Activated B cell treated with CpG ODN at 0.5 μM for 24 hours (primary cell): ENCODE measurements at regions not wholly inside any gene's neighbourhood (a gene's known extent, or its start where the extent isn't known, plus 50 kb on each side); places are given as distances from the start of the nearest gene placed in this dataset.
"Not testable (repeated sequence)": the region's sequence is repeated elsewhere in the genome, so short reads cannot be mapped to it uniquely, and the experiment has no call there.

Experiments
- ATAC-seq: fragments of 200-7000 bp; cut with Tn5 transposase; one replicate; pipeline ENCODE4 v1.10.0; 2021; ENCODE audit warnings: low read depth, mild to moderate bottlenecking, moderate library complexity
- CTCF ChIA-PET: fragments of 350-600 bp; sonication (Branson Sonifier 250); formaldehyde crosslinking; loops from one replicate; lab custom pipeline; 2021; ENCODE audit warnings: antibody characterized with exemption; lab: Charles Lee
- POLR2A ChIA-PET: fragments of 350-600 bp; sonication (Branson Sonifier 250); formaldehyde crosslinking; loops from one replicate; lab custom pipeline; 2021; ENCODE audit warnings: antibody characterized with exemption; lab: Charles Lee
- DNase-seq: peaks from one replicate; pipeline ENCODE4 v3.0.0; 2022
- H3K27ac Mint-ChIP-seq: one replicate; pipeline ENCODE4 v1.8.0; 2020; ENCODE audit warnings: mixed read lengths
- H3K27me3 Mint-ChIP-seq: one replicate; pipeline ENCODE4 v1.8.0; 2021; ENCODE audit warnings: mixed read lengths
- H3K36me3 Mint-ChIP-seq: one replicate; pipeline ENCODE4 v1.8.0; 2021; ENCODE audit warnings: low read depth, mixed read lengths
- H3K4me1 Mint-ChIP-seq: one replicate; pipeline ENCODE4 v1.8.0; 2021; ENCODE audit warnings: mixed read lengths
- H3K4me3 Mint-ChIP-seq: one replicate; pipeline ENCODE4 v1.8.0; 2020; ENCODE audit warnings: mild to moderate bottlenecking, mixed read lengths
- H3K9me3 Mint-ChIP-seq: one replicate; pipeline ENCODE4 v1.8.0; 2020; ENCODE audit warnings: mixed read lengths
- intact Hi-C: fragments of 100-400 bp; cut with micrococcal nuclease; formaldehyde crosslinking; loops from one replicate; pipeline ENCODE4 v1.15.1; 2024
- TF ChIP-seq, protein P1 (sequence below): fragments of 200-600 bp; IDR thresholded peaks from one replicate; pipeline ENCODE4 v1.8.0; 2022; ENCODE audit warnings: antibody characterized with exemption, mild to moderate bottlenecking

DNA sequence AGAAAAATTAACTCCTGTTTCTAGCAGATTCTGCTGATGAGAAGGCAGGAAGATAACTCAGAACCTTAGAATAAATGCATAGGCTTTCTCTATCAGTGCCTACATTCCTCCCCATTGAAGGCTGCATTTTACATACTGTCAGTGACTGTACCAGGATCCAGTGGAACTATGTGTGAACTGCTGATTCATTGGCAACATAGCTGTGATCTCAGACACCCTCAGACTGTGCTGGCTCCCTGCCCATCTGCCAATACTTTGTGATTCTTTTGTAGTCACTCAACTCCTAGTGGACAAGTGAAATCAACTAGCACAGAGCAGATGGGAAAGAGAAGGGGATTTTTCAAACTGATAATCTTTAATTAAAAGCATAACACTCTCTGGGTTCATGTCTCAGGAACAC is 375.8 kb downstream of the MDFIC start:
- intact Hi-C loops, result no loop called here
- no peak for ATAC-seq
- TF ChIP-seq, protein P1, sequence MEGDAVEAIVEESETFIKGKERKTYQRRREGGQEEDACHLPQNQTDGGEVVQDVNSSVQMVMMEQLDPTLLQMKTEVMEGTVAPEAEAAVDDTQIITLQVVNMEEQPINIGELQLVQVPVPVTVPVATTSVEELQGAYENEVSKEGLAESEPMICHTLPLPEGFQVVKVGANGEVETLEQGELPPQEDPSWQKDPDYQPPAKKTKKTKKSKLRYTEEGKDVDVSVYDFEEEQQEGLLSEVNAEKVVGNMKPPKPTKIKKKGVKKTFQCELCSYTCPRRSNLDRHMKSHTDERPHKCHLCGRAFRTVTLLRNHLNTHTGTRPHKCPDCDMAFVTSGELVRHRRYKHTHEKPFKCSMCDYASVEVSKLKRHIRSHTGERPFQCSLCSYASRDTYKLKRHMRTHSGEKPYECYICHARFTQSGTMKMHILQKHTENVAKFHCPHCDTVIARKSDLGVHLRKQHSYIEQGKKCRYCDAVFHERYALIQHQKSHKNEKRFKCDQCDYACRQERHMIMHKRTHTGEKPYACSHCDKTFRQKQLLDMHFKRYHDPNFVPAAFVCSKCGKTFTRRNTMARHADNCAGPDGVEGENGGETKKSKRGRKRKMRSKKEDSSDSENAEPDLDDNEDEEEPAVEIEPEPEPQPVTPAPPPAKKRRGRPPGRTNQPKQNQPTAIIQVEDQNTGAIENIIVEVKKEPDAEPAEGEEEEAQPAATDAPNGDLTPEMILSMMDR, result no peak
- no peaks in the 10 kb centered on the region for H3K27me3 Mint-ChIP-seq
- no peak overlapping the region for H3K4me3 Mint-ChIP-seq
- ChIA-PET POLR2A (no interaction called here), CTCF (no interaction called here)
- no peak for DNase-seq
- no peak overlapping the region for H3K27ac Mint-ChIP-seq
- H3K36me3 Mint-ChIP-seq, result no peaks in the 10 kb centered on the region
- H3K4me1 Mint-ChIP-seq, result no peaks in the 10 kb centered on the region
- no peaks in the 10 kb centered on the region for H3K9me3 Mint-ChIP-seq

DNA sequence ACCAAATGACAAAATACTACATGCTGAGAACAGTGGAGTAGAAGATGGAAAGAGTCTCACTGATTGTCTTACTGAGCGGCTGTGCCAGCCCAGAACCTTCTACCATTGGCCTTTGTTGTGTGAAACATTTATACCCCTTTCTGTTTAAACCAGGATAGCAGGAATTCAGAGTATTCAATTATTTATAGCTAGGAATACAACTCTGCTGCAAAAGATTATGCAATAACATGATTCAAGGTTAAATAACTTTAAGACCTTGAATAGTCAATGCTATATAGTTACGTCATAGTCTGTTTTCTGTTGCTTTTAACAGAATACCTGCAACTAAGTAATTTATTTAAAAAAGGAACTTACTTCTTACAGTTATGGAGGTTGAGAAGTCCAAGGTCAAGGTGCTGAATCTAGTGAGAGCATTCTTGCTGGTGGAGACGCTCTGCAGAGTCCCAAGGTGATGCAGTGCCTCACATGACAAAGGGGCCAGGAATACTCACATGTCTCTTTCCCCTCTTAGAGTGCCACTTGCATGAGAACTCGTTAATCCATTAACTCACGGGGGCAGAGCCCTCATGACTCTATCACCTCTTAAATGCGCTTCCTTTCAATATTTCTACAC is 371.8 kb downstream of the MDFIC start:
- Mint-ChIP-seq H3K27me3 (peaks cover 4% of the 10 kb centered on the region), H3K4me3 (no peak overlapping the region), H3K27ac (no peak overlapping the region), H3K4me1 (no peaks in the 10 kb centered on the region), H3K9me3 (no peaks in the 10 kb centered on the region), H3K36me3 (no peaks in the 10 kb centered on the region)
- TF ChIP-seq, protein P1, result no peak
- no peak for ATAC-seq
- intact Hi-C loops, result no loop called here
- ChIA-PET CTCF (no interaction called here), POLR2A (no interaction called here)
- DNase-seq, result no peak

DNA sequence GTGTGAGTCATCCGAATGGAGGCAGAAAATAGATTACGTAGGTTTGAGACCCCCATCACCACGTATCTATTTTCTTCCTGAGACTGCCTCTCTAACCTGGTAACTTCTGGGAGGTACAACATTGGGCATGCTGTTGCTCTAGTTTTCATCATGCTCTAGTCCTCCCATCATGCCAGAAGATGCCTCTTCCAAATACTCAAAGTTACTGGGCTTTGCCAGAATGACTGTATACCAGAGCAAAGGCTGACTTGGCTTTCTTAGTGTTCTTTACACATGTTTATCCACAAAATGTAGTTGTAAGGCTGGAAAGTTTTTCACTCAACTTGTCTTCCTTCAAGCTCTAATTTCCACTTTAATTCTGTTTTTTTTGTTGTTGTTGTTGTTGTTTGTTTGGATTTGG is 370.5 kb downstream of the MDFIC start:
- TF ChIP-seq, protein P1, result no peak
- Mint-ChIP-seq H3K27ac (no peak overlapping the region), H3K9me3 (no peaks in the 10 kb centered on the region), H3K27me3 (peaks cover 4% of the 10 kb centered on the region), H3K36me3 (no peaks in the 10 kb centered on the region), H3K4me1 (no peaks in the 10 kb centered on the region), H3K4me3 (no peak overlapping the region)
- ATAC-seq (no peak), DNase-seq (no peak)
- ChIA-PET POLR2A (no interaction called here), CTCF (no interaction called here)
- intact Hi-C loops, result no loop called here

DNA sequence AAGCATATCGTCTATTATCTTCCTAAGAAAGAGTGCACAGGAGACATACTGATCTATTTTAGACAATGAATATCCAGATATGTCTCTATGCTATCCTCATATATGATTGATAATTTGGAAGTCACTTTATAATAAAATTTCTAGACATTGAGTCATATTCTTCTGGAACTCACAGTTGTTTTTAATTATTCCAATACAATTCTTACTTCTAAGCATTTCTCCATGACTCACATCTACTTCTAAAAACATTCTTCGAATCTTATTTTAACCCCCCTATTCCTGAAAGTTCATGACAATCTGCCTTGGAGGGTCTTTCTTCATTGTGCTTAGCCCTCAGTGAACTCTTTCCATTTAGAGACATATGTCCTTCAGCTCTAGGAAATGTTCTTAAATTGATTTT is 368.1 kb downstream of the MDFIC start:
- intact Hi-C loops, result no loop called here
- H3K27me3 Mint-ChIP-seq, result peaks cover 6% of the 10 kb centered on the region
- TF ChIP-seq, protein P1, result no peak
- H3K4me1 Mint-ChIP-seq, result no peaks in the 10 kb centered on the region
- no peaks in the 10 kb centered on the region for H3K9me3 Mint-ChIP-seq
- ATAC-seq (no peak), DNase-seq (no peak)
- ChIA-PET POLR2A (no interaction called here), CTCF (no interaction called here)
- H3K4me3 Mint-ChIP-seq, result no peak overlapping the region
- H3K27ac Mint-ChIP-seq, result no peak overlapping the region
- no peaks in the 10 kb centered on the region for H3K36me3 Mint-ChIP-seq

DNA sequence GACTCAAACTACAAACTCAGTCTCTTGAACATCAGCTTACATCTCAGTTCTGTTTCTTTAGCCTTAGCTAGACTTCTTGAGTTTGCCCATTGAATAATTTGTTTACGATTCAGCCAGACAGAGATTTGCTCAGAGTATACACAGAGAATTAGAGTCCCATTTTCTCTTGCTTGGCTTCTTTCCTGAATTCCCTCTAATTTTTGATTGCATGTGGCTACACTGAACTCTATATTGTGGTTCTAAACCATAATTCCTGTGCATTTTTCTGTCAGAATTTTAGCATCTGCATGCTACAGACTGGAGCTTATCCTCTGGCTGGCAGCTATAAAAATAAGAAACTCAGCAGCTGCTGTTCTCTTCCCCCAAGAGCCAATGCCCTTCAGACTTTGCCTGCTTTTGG is 354.9 kb downstream of the MDFIC start:
- ATAC-seq (no peak), DNase-seq (no peak)
- intact Hi-C loops, result no loop called here
- no peak overlapping the region for H3K4me3 Mint-ChIP-seq
- H3K9me3 Mint-ChIP-seq, result no peaks in the 10 kb centered on the region
- no peaks in the 10 kb centered on the region for H3K27me3 Mint-ChIP-seq
- POLR2A ChIA-PET, result no interaction called here
- TF ChIP-seq, protein P1, result no peak
- CTCF ChIA-PET, result no interaction called here
- no peaks in the 10 kb centered on the region for H3K36me3 Mint-ChIP-seq
- H3K27ac Mint-ChIP-seq, result no peak overlapping the region
- H3K4me1 Mint-ChIP-seq, result no peaks in the 10 kb centered on the region

DNA sequence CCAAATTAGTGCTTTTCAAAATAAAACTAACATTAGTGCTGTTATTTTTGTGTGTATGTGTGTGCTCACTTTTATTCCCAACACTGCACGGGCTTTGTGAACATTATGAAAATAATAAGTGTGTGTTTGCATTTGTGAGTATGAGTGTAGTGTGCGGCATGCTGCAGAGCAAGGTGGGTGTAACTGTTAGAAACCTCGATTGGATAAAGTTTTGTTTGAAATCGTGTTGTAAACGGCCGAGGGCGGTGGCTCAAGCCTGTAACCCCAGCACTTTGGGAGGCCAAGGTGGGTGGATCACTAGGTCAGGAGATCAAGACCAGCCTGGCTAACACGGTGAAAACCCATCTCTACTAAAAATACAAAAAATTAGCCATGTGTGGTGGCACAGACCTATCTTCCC is 352.0 kb downstream of the MDFIC start:
- H3K27me3 Mint-ChIP-seq, H3K27ac Mint-ChIP-seq, intact Hi-C loops, H3K9me3 Mint-ChIP-seq, ATAC-seq, DNase-seq, H3K4me1 Mint-ChIP-seq, POLR2A ChIA-PET, H3K36me3 Mint-ChIP-seq, H3K4me3 Mint-ChIP-seq, CTCF ChIA-PET: not testable (repeated sequence)
